ENCODE measurements at regions not wholly inside any gene's neighbourhood (a gene's known extent, or its start where the extent isn't known, plus 50 kb on each side); places are given as distances from the start of the nearest gene placed in this dataset.
"Not testable (repeated sequence)": the region's sequence is repeated elsewhere in the genome, so short reads cannot be mapped to it uniquely, and the experiment has no call there.

DNA sequence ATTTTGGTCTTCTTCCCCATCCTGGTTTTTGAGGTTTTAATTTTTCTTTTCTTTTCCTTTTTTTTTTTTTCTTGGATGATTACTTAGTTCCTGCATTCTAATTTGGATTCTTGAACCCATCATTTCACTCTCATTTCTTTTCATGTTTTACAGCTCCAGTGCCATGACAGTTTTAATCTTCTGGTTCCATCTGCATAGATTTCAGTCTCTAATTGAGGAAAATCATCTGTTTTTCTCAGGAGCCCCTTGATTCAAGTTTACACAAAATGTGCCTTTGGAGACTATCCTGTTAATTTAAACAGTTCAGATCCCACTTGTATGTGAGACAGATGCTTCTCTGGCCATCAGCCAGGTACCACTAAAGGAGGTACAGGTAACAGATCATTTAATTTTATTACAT lies 379.9 kb downstream of the PIK3C3 start:
- no peak for DNase-seq

DNA sequence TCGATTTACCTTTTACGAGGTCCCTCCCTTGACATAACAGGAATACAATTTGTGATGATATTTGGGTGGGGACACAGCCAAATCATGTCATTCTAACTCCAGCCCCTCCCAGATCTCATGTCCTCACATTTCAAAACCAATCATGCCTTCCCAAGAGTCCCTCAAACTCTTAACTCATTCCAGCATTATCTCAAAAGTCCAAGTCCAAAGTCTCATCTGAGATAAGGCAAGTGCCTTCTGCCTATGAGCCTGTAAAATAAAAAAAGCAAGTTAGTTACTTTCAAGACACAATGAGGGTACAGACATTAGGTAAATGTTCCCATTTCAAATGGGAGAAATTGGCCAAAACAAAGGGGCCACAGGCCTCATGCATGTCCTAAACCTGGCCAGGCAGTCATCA lies 381.1 kb downstream of the PIK3C3 start:
- DNase-seq, result no peak

DNA sequence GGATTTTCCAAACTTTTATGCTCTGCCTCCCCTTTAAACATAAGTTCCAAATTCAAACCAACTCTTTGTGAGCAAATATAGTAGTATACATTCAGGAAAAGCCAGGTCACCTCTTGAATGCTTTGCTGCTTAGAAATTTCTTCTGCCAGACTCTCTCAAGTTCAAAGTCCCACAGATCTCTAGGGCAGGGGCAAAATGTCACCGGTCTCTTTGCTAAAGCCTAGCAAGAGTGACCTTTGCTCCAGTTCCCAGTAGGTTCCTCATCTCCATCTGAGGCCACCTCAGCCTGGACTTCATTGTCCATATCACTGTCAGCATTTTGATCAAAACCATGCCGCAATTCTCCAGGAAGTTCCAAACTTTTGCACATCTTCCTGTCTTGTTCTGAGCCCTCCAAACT lies 382.3 kb downstream of the PIK3C3 start:
- DNase-seq, result not testable (repeated sequence)

DNA sequence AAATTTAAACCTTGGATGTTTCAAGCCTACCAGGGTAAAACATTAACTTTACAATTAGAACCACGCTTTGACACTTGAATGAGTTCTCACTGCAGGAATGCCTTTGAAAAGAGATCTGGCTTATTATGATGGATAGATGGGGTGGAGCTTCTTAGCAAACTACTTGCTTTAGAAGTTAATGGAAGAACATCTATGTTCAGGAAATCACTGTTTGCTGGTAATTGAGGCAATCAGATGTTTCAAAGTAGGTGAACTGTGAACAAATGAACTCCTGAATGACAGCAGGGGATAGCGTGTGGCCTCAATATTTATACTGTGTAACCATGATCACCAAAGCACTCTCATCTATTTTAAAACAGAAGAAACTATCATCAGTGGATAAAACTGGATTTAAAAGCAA lies 383.6 kb downstream of the PIK3C3 start:
- no peak for DNase-seq

DNA sequence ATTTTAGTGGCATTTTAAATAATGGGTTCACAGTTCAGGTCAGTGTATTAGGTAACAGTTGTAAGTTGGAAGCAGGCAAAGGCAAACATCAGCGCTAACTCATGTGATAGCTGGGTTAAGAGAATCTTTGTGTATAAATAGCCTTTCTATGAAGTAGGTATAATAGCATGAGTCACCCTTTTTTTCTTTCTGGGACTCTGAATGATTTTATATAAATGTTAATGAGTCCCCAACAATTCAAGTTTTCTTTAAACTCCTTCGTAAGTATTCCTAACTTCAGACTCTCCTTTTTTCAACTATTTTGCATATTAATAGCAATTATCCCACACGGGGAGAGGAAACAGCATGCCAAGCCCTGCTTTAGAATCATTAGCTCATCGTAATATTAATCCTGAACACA lies 384.3 kb downstream of the PIK3C3 start:
- no peak for DNase-seq

DNA sequence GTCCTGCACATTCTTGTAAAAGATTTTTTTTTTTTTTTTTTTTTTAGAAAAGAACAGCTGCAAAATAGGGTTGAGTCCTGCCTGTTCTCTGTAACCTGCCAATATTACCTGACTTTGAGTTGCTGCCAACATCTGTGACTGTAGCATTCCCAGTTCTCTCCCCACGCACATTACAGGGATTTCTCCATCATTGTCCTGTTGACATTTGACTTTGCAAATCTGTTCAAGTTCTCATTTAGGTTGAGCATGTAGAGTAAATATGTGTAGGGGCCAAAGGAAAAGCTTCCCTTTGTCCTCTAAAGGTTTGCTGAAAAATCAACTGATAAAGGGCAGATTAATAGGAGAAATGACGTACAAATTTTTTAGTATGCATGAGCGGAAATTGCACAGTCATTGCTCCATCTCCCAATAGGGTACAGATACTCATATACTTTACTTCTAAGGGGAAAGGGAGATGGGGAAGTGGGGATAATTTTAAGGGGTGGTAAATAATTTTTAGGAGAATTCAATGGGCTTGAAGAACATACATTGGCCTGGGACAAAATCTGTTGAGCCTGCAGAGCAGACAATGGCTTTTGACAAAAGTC lies 385.5 kb downstream of the PIK3C3 start:
- no peak for DNase-seq

DNA sequence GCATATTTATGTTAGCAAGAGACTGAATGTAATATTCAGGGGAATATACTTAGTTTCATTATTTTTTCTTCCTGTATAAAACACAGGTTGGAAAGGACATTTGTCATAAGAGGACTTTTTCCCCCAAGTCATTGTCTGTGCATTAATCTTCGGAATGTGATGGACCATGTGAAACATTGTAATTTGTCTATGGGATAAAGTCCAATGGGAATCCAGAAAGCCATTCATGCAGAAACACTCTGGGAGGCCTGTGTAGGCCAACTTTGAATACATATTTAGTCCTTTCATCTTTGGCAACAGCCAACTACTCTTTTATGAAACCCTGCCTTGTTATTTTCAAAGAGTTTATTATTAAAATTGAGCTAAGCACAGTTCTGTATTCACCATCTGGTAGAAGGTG lies 386.4 kb downstream of the PIK3C3 start:
- DNase-seq, result no peak

DNA sequence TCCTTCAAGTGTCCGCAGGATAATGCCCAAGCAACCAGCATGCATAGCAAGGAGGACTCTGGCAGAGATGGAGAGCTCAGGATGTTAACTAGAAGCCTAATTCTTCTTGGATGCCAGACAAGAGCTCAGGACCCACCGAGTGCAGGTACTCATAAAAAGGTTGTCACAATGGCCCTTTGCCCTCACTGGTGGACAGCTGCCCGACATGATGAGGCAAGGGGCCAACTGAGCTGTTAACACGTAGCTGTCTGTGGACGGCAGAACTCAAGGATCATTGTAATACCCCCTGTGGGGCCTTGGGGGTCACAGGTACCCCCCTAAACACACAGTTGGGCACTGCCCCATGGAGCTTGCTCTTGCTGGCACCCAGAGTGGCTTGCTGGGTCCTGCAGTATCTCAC lies 393.7 kb downstream of the PIK3C3 start:
- DNase-seq, result no peak

DNA sequence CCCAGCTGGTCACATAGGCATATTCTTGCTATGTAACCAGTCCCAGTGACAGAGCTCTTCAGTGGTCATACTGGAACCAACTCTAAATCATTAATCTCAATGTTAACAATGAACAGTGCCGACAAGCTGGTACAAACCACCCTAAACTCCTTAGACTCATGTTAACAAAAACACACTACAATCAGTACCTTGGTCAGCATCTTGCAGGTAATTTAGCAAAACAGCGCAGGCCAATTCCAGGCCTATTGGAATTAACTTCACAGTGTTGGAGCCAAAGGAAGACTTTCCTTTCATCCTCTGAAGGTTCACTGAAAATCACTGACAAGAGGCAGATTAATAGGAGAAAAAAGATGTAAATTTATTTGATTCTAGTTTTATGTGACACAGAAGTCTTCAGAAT lies 396.4 kb downstream of the PIK3C3 start:
- no peak for DNase-seq

DNA sequence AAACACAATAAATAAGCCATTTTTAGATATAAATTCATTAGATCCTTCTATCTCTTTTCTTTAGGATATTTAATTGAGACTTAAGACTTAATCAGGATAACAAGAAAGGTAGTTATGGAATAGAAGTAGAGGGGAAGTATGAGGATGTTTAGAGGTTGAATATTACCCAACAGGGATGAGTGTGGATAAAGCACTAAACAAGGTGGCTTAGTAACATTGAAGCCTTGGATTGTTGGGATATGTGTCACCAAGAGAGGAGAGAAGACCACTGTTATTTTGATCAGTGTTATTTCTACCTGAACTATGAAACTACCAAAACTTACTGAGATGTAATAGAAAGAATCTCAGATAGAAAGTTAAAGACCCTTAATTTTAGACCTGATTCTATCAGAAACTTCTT lies 405.7 kb downstream of the PIK3C3 start:
- DNase-seq, result no peak

DNA sequence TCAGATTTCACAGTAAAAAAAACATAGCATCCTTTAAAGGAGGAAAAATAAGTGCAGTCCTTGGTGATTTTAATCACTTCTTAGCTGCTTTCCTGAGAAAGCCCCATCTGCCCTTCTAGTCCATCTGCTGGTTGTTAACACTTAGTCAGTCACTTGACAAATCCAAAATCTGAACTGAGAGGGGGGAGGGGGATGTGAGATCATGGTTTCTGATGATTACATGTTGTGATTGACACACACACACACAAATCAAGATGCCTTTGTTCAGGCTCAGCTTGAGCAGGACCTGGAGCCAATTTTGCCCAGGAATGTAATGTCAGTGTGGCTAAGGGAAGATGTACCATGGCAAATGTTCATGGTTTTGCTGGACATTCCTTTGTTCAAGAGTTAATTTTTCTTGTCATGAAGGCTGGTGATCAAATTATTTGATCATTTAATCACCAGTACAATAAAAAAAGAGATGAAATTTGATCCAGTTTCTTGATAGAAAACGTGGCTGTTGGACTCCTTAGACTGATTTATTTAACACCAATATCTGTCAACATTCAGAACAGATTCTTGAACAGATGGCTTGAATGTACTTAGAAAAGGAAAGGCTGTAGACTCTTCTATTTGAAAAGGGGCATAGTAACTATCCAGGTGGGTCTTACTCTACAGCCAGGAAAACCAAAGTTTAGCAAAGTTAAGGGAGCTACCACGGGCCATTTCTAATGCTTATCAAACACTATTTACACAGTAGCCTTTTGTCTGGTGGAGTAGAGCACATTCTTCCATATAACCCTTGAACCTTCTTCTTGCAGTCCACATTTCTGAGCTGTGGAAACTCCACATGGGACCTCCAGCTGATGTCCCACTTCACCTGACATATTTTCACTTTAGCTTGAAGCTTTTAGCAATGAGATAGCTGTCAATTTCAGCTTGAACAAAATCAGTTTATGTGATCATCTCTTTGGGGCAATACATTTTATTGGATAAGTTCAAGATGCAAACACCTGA lies 408.7 kb downstream of the PIK3C3 start:
- DNase-seq, result no peak

DNA sequence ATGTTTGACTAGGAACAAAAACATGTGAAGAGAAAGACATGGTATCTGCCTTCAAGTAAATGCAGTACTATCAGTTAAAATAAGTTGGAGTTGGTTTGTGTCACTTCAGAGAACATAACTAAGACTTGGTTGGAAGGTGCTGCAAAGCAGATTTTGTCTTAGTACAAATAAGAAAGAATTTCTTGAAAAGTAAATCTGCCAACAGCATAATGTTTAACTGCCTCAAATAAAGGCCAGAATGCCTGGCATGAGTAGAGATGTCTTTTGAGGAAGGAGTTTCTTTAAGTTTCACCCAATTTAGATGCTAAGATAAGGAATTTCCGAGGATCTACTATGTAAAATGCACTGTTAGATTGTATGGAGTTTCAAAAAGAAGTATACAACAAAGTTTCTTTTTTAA lies 409.7 kb downstream of the PIK3C3 start:
- no peak for DNase-seq

DNA sequence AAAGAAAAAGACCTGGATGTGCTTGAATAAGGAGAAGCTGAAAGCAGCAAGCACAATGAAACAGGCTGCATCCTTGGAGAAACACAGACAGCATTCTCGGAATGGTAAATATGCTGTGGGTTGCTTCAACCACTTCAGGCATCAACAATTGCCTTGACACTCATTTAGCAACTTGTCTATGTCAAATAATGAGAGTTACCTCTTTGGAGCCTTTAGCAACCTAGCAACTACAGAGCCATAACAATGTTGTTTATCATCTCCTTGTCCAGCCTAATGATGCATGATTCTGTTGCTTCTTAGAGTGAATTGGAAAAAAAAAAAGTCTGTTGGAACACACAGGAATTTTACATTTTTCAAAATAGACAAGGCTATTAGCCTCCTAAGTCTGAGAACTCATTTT lies 410.6 kb downstream of the PIK3C3 start:
- no peak for DNase-seq

DNA sequence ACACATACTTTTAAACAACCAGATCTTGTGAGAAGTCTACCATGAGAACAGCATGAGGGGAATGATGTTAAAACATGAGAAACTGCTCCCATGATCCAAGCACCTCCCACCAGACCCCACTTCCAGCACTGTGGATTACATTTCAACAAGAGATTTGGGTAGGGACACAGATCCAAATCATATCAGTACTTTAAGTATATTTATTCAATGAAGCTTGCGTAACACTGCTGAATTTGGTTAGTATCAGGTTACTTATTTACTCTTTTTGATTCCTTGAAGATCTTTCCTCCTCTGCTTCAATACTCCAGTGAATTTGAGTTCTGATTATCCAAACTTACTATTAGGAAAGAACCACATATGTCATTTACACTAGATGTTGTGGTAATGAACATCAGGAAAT lies 418.6 kb downstream of the PIK3C3 start:
- no peak for DNase-seq

DNA sequence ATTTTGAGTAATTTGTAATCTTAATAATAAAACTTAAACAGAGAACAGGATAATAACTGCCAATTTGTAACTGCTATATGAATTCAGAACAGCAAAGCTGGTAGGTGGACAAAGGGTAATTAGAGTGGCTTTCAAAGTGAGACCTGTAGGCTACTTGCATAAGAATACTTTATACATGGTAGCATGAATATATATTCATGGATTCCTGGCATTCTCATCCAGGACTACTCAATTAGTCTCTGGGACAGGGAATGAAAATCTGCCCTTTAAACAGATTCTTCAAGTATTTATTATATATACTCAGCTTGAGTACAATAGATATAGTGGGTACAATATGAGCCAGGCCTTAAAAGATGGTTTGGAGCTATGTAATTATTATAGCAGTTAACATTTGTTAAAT lies 419.9 kb downstream of the PIK3C3 start:
- DNase-seq, result no peak

DNA sequence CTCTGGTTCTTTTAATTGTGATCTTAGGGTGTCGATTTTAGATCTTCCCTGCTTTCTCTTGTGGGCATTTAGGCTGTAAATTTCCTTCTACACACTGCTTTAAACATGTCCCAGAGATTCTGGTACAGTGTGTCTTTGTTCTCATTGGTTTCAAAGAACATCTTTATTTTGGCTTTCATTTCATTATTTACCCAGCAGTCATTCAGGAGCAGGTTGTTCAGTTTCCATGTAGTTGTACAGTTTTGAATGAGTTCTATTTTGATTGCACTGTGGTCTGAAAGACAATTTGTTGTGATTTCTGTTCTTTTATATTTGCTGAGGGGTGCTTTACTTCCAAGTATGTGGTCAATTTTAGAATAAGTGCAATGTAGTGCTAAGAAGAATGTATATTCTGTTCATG lies 423.8 kb downstream of the PIK3C3 start:
- not testable (repeated sequence) for DNase-seq

DNA sequence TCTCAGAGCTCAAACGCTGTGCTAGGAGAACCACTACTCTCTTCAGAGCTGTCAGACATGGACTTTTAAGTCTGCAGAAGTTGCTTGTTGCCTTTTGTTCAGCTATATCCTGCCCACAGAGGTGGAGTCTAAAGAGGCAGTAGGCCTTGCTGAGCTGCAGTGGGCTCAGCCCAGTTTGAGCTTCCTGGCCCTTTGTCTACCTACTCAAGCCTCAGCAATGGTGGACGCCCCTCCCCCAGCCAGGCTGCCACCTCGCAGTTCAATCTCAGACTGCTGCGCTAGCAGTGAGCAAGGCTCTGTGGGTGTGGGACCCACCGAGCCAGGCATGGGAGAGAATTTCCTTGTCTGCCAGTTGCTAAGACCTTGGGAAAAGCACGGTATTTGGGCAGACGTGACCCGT lies 426.2 kb downstream of the PIK3C3 start:
- not testable (repeated sequence) for DNase-seq

DNA sequence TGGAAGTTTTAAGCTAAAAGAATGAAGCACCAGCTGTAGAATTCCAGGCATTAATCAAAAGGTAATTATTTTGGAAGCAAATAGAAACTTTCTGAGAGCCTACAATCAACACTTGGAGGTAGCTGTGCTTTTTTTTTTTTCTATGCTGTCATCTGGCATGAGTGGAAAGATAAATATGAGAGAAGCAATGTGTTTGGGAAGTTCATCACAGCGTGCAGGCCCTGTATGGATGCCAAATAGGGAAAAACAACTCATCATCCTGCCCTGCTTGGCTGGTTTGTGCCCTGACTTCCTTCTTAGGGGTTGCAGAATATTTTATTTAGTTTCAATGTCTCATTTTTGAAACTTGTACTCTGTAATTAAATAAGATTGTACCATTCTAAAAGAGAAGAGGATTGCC lies 437.4 kb downstream of the PIK3C3 start:
- DNase-seq, result no peak

DNA sequence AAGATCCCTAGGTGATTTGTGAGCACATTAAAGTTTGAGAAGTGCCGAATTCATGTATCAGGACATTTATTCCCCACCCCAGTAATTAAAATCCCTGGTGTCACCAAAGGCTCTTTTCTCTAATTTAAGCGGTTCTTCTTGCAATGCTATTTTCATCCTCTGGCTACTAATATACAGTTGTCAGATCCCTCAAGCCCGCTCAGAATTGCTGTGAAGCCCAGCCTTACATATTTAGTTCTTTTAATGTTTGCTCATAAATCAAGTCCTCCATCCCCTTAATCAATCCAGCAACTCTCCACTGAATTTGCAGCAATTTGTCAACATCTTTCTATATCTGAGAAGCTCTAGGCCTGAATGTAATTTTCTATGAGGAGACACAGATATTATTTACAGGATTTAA lies 437.9 kb downstream of the PIK3C3 start:
- DNase-seq, result no peak

DNA sequence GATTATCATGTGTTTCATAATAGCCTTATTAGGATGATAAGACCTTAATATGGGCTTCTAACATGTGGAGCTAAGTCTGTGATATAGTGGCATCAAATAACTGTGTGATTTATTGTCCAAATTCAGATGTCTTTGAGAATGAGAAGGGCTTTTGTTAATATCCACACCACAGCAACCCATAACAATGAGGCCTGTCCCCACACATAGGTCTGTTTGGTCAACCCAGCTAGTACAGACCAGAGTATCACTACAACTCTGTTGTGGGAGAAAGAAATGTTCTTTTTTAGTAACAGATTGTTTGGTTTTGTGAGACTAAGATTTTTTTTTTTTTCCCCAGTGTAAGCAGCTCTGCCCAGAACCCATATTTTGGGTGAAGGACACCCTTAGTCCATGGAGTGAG lies 439.2 kb downstream of the PIK3C3 start:
- no peak for DNase-seq

DNA sequence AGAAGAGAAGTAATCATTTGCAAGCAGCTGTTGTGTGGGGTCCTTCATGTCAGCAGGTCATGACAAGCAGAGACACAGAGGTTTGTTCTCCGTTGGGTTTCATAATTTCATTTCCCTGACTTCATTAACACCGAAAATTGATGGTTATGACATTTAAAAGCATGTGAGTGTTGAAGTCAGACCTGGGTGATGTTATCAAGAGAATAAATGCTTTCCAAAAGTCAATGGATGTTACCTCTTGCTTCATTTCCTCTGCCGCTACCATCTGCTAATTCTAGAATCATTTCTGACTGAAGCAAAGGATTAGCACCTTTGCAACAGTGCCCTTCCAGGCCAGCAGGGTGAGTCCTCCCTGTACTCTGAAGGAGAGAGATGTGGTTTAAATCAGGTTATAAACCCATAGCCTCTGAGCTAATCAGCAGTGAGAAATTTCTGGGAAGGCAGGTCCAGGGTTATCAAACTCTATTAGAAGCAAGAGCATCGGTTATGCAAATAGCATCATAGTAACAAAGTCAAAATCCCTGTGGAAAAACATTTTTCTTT lies 446.2 kb downstream of the PIK3C3 start:
- DNase-seq, result no peak

DNA sequence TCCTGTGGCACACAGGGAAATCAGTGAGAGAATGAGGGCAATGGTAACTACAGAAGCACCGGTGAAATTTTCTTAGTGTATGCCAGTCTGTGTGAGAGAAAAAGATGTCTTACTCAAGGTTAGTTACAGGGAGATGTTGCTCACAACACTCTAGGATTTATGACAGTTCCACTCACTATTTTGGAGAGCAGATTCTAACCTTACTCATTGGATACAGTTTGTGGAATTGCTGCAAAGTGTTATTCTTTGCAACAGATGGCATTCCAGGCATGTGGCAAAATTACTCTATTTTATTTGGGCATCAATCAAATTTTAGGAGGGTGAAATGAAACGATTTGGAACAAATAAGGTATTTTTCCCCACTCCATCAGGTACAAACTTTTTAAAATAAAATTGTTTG lies 449.1 kb downstream of the PIK3C3 start:
- DNase-seq, result no peak

DNA sequence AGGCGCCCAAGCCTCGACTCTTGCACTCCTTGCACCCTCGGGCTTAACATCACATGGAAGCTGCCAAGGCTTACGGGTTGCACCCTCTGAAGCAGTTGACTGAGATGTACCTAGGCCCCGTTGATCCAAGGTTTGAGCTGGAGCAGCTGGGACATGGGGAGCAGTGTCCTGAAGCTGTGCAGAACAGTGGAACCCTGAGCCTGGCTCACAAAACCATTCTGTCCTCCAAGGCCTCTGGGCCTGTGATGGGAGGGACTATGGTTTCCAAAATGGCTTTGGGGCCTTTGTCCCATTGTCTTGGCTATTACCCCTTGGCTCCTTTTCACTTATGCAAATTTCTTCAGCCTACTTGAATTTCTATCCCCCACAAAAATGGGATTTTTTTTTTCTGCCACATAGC lies 454.0 kb downstream of the PIK3C3 start:
- no peak for DNase-seq

DNA sequence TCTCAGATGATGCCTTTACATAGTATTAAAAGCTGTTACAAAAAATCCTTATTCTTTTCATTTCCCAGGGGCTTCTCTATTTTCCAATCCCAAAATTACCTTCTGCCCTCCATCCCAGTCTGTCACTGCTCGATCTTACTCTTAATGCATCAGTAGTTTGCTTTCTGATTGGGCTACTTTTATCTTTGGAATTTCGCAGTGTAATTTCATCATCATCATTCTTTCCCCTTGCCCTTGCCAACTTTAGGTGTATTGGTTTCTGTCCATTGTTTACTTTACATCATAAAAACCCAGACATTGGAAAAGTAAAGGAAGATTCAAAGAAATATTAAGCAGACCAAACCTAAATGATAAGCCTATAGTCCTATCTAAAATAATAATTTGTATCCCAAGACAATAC lies 457.2 kb downstream of the PIK3C3 start:
- no peak for DNase-seq
